ENCODE measurements at regions not wholly inside any gene's neighbourhood (a gene's known extent, or its start where the extent isn't known, plus 50 kb on each side); places are given as distances from the start of the nearest gene placed in this dataset.

DNA sequence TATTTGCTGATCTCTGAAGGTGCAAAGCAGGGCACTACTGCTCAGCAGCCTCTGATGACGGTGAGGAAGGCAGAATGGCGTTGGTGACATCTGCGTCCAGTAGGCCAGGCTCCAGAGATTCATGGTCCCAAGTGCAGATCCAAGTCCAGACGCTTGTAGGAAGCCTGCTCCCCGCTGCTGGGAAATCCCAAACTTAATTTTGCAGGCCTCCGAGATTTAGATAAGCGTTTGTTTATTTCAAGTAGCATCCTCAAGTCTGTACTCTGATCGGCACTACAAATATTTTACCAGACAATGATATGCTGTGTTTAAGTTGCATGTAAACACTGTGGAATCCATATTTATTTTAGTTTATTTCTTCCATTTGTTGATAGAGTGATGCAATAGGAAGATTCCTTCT, 244.9 kb upstream of the KLF6 start:
- DNase-seq, result no peak

GRCh38 chr10:4028854-4029583, 244.0 kb upstream of the KLF6 start:
- no peak for DNase-seq

- no peak for DNase-seq
Measured at GRCh38 chr10:4028027-4028471, 243.0 kb upstream of the KLF6 start.

GRCh38 chr10:4025339-4025738, 240.3 kb upstream of the KLF6 start:
- DNase-seq, result no peak

- no peak for DNase-seq
Measured at GRCh38 chr10:4024516-4025245, 239.7 kb upstream of the KLF6 start.

DNA sequence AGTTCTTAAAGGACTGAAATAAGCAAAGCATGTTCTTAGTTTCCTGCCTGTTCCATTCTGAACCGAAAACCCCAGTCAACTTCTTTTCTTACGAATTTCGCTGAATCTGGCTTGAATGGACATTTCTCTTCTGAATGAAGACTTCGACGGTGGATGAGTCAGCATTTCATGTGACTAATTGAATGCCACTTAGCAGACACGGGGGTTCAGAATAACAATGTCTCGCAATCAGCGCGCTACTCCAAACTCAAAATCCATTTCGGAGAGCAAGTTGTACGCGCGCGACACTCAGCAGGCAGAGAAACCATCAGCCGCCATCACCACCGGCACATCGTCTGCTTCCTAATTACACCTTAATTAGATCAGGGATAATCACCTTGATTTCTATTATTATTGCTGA, 239.0 kb upstream of the KLF6 start:
- DNase-seq, result no peak

DNA sequence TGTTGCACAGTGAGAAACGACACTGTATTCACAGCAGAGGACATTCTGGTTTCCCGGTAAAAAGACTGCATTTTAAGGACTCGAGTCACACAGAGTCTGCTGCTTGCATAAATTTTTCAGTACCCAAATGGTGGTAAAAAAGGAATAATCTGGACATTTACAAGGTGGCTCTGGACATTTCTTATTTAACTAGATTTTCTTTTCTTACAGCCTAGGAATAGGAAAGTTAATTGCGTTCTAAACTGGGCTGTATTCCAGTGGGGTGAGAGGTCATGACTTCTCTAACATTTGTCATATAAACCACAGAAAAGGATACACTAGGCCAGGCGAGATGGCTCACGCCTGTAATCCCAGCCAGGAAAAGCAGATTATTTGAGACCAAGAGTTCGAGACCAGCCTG, 237.5 kb upstream of the KLF6 start:
- no peak for DNase-seq

GRCh38 chr10:4020631-4021030, 235.6 kb upstream of the KLF6 start:
- no peak for DNase-seq

DNA sequence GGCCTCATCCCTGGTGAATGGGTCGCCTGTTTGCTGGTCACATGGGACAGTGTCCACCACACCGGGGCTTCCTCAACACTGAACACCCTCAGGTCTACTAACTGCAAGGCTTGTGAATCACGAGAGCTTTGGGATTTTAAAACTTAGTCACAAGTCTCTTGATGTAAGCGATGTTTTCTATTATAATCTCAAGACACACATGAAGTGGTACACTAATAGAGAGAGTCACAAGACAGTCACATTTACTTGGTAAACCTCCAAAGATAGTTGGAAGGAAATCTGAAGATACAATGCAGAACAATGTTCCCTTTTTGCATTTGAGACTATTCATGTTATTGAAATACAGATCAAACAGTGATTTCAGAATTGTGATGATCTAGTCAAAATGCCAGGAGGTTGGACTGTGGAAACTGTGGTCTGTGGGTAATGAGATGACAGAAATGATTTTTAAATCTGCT, 233.1 kb upstream of the KLF6 start:
- DNase-seq, result no peak

DNA sequence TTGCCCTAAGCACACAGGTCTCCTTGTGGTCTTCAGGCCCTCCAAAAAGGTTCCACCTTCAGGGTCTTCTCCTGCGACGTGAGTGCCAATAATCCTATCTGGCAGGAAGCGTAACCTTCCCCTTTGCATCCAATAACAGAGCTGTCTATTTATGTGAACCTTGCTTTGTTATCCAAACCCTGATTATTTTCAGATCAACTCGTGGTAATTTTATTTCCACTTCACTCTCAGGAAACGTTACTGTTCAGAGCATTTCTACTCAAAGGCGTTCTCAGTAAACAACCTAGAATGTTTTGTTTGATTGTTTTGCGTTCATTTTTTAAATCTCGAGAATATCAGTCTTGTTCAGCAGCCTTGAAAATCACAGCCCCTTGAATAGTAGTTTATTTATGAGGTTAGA, 232.3 kb upstream of the KLF6 start:
- DNase-seq, result no peak

DNA sequence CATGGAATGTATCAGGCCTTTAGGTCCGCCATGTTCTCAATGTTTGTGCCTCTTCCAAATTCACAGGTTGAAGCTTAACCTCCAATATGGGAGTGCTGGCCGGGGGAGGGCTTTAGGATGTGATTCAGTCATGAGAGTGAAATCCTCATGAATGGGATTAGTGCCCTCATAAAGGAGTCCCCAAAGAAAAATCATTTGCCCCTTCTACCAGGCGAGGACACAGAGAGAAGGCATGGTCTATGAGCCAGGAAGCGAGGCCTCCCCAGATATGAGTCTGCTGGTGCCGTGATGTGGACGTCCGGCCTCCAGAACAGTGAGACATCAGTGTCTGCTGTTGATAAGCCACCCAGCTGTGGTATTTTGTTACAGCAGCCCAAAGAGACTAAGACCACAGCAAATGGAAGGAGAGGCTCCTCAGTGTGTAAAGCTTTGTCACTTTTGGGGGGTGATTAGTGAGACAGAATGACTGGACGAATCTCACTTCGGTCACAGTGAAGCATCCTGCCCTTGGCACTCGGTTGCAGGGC, 231.3 kb upstream of the KLF6 start:
- no peak for DNase-seq

- no peak for DNase-seq
Measured at GRCh38 chr10:4013651-4014121, 228.7 kb upstream of the KLF6 start.

DNA sequence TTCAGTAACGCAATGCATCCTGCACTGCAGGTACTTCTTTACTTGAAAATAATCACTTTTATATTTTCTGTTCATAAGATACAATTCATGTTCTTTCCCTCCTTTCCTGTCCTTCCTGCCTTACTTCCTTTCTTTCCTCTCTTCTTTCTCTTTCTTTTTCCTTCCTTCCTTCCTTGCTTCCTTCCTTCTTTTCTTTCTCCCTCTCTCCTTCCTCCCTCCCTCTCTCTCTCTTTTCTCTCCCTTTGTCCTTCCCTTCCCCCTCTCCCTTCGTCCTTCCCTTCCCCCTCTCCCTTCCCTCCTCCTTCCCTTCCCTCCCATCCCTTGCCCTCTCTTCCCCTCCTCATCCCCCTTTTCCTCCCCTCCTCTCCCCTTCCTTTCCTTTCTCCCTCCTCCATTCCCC, 227.8 kb upstream of the KLF6 start:
- DNase-seq, result no peak

DNA sequence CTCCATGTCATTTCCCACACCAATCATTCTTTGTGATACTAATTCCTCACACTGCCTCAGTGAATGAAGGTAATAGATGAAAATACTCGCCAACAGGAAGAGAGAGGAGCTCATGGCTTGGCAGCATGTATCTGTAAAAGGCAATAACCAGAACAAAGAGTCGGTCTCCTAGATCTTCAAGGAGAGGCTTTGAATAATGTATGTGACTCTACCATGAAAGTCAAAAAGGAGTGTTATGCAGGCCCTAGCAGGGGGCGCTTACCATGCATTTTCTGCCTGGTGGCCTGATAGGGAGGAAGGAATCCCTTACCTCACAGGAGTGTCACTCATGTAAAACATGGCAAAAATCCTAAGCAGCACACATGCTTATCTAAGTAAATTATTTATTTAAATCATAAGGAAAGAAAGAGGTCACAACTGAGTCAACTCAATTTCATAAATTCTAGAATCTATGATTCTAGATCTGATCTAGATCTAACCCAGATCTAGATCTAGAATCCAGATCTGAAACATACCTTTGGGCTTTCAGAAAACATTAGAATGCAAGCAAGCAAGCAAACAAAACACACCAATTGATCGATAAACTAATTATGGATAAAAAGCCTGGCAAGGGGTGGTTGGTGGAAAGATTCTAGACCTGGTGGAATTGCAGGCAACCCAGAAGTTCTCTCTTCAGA, 226.3 kb upstream of the KLF6 start:
- DNase-seq, result no peak

- no peak for DNase-seq
Measured at GRCh38 chr10:4008676-4009382, 223.8 kb upstream of the KLF6 start.

- no peak for DNase-seq
Measured at GRCh38 chr10:4007771-4008170, 222.8 kb upstream of the KLF6 start.

- DNase-seq, result no peak
Measured at GRCh38 chr10:4006858-4007257, 221.8 kb upstream of the KLF6 start.

DNA sequence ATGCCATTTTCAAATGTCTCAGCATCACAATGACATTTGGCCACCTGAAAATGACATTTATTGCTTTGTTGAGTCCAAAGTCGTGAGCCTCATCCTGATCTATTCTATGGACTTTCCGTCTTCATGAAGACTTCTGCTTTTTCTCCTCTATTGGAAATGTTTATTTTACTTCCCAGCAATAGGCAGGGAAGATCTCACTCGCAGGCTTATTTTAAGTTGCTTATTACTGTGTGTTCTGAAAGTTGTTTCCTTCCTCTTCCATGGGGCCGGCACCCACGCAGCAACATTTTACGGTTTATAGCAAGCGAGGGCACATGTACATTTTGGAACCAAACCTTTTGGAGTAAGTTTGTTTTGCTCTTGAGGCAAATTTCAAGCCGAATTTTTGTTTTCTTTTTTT, 221.0 kb upstream of the KLF6 start:
- peak; percentile 57 for DNase-seq

DNA sequence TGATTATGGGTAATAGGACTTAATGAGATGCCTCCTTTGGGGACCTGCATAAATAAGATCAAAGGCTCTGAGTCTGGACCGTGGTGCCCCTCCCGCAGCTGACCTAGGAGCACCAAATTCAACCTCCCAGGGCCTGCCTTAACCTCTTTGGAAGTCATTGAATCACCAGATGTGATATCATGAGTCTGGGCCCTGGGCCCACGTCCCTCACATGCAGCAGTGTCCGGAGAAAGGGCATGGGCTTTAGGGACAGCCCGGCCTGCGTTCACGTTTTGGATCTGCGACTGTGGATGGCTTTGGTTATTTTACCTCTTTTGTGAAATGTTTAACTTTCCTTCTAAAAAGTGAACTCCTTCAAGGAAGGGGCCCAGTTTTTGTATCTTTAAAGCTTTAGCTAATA, 220.0 kb upstream of the KLF6 start:
- no peak for DNase-seq

DNA sequence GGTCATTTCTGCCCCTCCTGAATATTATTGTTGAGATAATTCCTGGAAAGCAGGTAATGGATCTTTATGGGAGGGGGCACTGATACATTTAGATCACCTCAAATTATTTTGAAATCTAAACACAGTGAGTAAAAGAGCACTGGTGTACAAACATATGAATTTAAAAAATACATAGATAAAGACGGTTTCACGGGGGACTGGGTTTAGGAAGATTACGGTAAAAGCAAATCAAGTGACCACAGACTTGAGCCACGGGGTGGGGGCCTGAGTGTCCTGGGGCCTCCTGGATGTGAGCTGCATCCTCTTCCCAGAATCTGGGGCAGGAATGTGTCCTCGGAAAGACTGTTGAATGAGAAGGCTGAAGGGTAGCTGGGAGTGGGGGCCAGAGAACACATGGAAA, 219.1 kb upstream of the KLF6 start:
- DNase-seq, result no peak

DNA sequence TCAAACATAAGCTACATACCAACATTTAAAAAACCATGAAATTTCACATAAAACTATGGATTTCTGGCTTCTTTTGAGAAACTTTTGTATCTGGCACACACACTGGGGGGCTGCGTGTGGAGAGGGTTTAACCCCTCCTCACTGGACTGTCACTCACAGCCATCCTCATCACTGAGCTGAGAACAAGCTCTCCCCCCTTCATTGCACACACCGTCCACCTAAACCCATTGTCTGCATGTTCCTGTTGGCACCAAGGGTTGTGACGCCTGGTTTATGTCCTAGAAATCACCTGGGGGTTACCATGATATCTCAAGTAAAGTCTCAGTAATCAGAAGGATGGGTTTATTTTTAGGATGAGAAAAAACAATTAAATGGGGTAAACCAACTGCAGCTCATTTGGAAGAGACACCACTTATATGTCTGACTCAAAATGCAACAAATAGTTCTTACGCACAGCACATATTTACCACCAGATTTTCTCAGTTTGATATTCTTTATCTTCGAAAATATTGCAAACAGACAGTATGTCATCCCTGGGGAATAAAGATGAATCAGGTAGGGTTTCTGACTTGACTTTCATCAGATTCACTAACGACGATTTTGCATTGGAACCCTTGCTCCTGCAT, 218.5 kb upstream of the KLF6 start:
- DNase-seq, result no peak

DNA sequence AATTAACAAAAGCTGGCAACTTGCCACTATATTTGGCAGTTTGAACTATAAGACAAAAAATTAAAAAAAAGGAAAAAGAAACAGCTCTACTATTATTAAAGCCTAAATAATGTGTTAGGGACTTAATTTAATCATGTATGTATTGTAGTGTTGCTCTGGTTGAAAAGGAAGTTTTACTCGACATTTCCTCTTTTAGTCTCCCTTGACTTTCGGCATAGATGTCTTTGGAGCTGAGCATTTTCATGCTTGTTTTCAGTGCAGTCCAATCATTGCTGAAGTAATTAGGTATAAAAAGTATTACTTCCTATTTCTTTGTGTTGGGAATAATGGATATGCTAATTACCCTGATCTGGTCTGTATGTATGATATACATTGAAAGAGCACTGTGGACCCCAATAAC, 216.8 kb upstream of the KLF6 start:
- peak; percentile 7 for DNase-seq
